SU-DHL-6 (cell line): ENCODE measurements at regions not wholly inside any gene's neighbourhood (a gene's known extent, or its start where the extent isn't known, plus 50 kb on each side); places are given as distances from the start of the nearest gene placed in this dataset.
"Not testable (repeated sequence)": the region's sequence is repeated elsewhere in the genome, so short reads cannot be mapped to it uniquely, and the experiment has no call there.

ENCODE experiments used
- H2AFZ ChIP-seq: fragments of 200-600 bp; sonication (generic); 2 replicates; pipeline ENCODE4 v1.6.1; 2014; ENCODE audit warnings: low read depth, mild to moderate bottlenecking, moderate library complexity, mixed read lengths, antibody characterized with exemption, low read length; ENCODE audit not compliant: severe bottlenecking
- H3F3A ChIP-seq: fragments of 200-600 bp; shearing (Covaris generic); 2 replicates; pipeline ENCODE4 v1.6.0; 2016; ENCODE audit warnings: antibody characterized with exemption, mild to moderate bottlenecking; ENCODE audit not compliant: insufficient read depth
- H3K27ac ChIP-seq: fragments of 200-600 bp; sonication (generic); 2 replicates; pipeline ENCODE4 v1.5.1; 2016; ENCODE audit warnings: low read depth, mild to moderate bottlenecking, low read length, moderate library complexity, mixed read lengths
- H3K27me3 ChIP-seq: fragments of 200-600 bp; sonication (generic), shearing (Covaris generic); 2 replicates; pipeline ENCODE4 v1.6.0; 2014; ENCODE audit warnings: mild to moderate bottlenecking, low read length
- H3K36me3 ChIP-seq: fragments of 200-600 bp; sonication (generic); 2 replicates; pipeline ENCODE4 v1.6.1; 2014; ENCODE audit warnings: mild to moderate bottlenecking, low read length, mixed read lengths
- H3K4me2 ChIP-seq: fragments of 300-600, 200-600 bp; shearing (Covaris generic), sonication (generic); 2 replicates; pipeline ENCODE4 v1.6.0; 2014; ENCODE audit warnings: low read length, low read depth, mild to moderate bottlenecking; ENCODE audit not compliant: poor library complexity, severe bottlenecking
- H3K4me3 ChIP-seq: fragments of 200-600 bp; sonication (generic); 2 replicates; pipeline ENCODE4 v1.5.1; 2014; ENCODE audit warnings: antibody characterized with exemption, low read length, mild to moderate bottlenecking, mixed read lengths; ENCODE audit not compliant: insufficient read depth, poor library complexity, severe bottlenecking
- H3K79me2 ChIP-seq: fragments of 200-600 bp; sonication (generic); 2 replicates; pipeline ENCODE4 v1.6.1; 2014; ENCODE audit warnings: mild to moderate bottlenecking, low read length, moderate library complexity; ENCODE audit not compliant: insufficient read depth
- H3K9ac ChIP-seq: fragments of 200-600 bp; sonication (generic); 2 replicates; pipeline ENCODE4 v1.7.0; 2014; ENCODE audit warnings: mild to moderate bottlenecking, low read length
- H3K9me2 ChIP-seq: fragments of 200-600 bp; sonication (generic); replicated peaks from 2 replicates; pipeline ENCODE4 v1.6.1; 2014; ENCODE audit warnings: low read length; ENCODE audit not compliant: insufficient read depth
- H3K9me3 ChIP-seq: fragments of 200-600 bp; sonication (generic); 2 replicates; pipeline ENCODE4 v1.6.1; 2014; ENCODE audit warnings: low read length, mixed read lengths; ENCODE audit not compliant: insufficient read depth
- H4K20me1 ChIP-seq: fragments of 200-600 bp; sonication (generic); 2 replicates; pipeline ENCODE4 v1.6.1; 2014; ENCODE audit warnings: low read depth, mild to moderate bottlenecking, antibody characterized with exemption, low read length, moderate library complexity, mixed read lengths
- CTCF ChIP-seq: fragments of 200-600 bp; sonication (generic); IDR thresholded peaks from one replicate; pipeline ENCODE4 v1.5.1; 2017; ENCODE audit warnings: antibody characterized with exemption, mild to moderate bottlenecking, low read length, moderate library complexity; ENCODE audit not compliant: insufficient read depth, poor library complexity, severe bottlenecking
- EZH2phosphoT487 ChIP-seq: fragments of 200-600 bp; sonication (generic), shearing (Covaris generic); conservative IDR thresholded peaks from 2 replicates; pipeline ENCODE4 v1.6.1; 2018; ENCODE audit warnings: mild to moderate bottlenecking, antibody characterized with exemption, low read length, moderate library complexity, mixed read lengths

DNA sequence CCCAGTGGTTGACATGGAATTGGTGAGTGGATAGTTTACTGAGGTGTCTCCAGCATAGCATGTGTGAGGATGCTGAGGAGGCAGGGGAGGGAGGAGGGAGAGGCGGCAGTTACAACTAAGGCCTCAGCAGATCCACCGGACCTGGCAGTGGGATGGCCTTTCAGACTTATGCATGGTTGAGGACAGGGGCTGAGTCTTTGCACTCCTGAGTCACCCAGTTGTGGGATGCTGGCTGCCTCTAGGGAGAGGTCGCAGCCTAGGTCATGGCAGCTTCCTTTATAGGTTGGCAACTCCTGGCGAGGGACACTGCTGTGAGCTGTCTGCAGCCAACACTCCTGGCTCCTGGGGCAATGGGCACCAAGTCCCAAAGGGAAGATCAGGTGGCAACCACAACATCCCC lies 380.3 kb downstream of the PREX1 start:
- no peaks in the 10 kb centered on the region for H3K9me2 ChIP-seq
- no peak overlapping the region for H3K27ac ChIP-seq
- H3F3A ChIP-seq: no peaks in the 10 kb centered on the region
- H3K4me3 ChIP-seq: no peak overlapping the region
- H3K4me2 ChIP-seq: no peak overlapping the region
- H3K27me3 ChIP-seq: no peaks in the 10 kb centered on the region
- TF ChIP-seq CTCF (no peak), EZH2phosphoT487 (no peak)
- no peaks in the 10 kb centered on the region for H3K79me2 ChIP-seq
- H3K36me3 ChIP-seq: no peaks in the 10 kb centered on the region
- no peak overlapping the region for H2AFZ ChIP-seq
- no peaks in the 10 kb centered on the region for H4K20me1 ChIP-seq
- no peak overlapping the region for H3K9ac ChIP-seq
- no peaks in the 10 kb centered on the region for H3K9me3 ChIP-seq

DNA sequence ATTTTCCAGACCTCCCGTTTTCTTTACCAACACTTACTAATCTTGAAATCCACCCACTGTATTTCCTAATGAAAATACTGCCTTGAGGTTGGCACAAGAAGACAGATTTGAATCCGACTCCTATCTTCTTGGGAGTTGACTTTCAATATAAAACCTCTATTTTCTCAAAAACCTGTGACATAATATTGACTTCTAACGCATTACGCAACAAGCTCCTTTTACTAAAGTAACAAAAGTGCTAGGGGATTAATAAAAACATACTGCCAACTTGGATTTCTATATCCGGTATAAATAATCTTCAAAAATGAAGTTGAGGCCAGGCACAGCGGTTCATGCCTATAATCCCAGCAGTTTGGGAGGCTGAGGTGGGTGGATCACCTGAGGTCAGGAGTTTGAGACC lies 382.0 kb downstream of the PREX1 start:
- Histone ChIP-seq H3K36me3 (no peaks in the 10 kb centered on the region), H3K9me2 (no peaks in the 10 kb centered on the region), H3K9ac (no peak overlapping the region), H3K4me3 (no peak overlapping the region), H3K9me3 (no peaks in the 10 kb centered on the region), H3K27me3 (no peaks in the 10 kb centered on the region), H3F3A (no peaks in the 10 kb centered on the region), H3K27ac (no peak overlapping the region), H2AFZ (no peak overlapping the region), H4K20me1 (no peaks in the 10 kb centered on the region), H3K79me2 (no peaks in the 10 kb centered on the region), H3K4me2 (no peak overlapping the region)
- TF ChIP-seq EZH2phosphoT487 (no peak), CTCF (no peak)

- Histone ChIP-seq H3K9ac (no peak overlapping the region), H3K9me3 (no peaks in the 10 kb centered on the region), H3K27me3 (no peaks in the 10 kb centered on the region), H4K20me1 (no peaks in the 10 kb centered on the region), H3K4me3 (no peak overlapping the region), H3K4me2 (no peak overlapping the region), H2AFZ (no peak overlapping the region), H3K36me3 (no peaks in the 10 kb centered on the region), H3K79me2 (no peaks in the 10 kb centered on the region), H3K27ac (no peak overlapping the region), H3F3A (no peaks in the 10 kb centered on the region), H3K9me2 (no peaks in the 10 kb centered on the region)
- TF ChIP-seq EZH2phosphoT487 (no peak), CTCF (no peak)
Measured at GRCh38 chr20:48444249-48444648, 383.6 kb downstream of the PREX1 start.

DNA sequence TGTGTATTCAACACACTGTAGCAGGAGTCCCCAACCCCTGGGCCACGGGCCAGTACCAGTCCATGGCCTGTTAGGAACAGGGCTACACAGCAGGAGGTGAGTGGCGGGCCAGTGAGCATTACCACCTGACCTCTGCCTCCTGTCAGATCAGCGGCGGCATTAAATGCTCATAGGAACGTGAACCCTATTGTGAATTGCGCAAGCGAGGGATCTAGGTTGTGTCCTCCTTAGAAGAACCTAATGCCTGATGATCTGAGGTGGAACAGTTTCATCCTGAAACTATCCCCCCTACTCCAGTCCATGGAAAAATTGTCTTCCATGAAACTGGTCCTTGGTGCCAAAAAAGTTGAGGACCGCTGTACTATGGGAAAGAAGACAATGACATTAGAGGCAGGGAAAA lies 386.9 kb downstream of the PREX1 start:
- no peaks in the 10 kb centered on the region for H3K36me3 ChIP-seq
- H3K27me3 ChIP-seq: no peaks in the 10 kb centered on the region
- no peaks in the 10 kb centered on the region for H3K9me2 ChIP-seq
- H3K4me3 ChIP-seq: no peak overlapping the region
- H2AFZ ChIP-seq: no peak overlapping the region
- H3K9me3 ChIP-seq: no peaks in the 10 kb centered on the region
- no peak overlapping the region for H3K4me2 ChIP-seq
- H3K27ac ChIP-seq: no peak overlapping the region
- TF ChIP-seq CTCF: no peak
- no peak for TF ChIP-seq EZH2phosphoT487
- no peaks in the 10 kb centered on the region for H4K20me1 ChIP-seq
- no peak overlapping the region for H3K9ac ChIP-seq
- H3K79me2 ChIP-seq: no peaks in the 10 kb centered on the region
- H3F3A ChIP-seq: no peaks in the 10 kb centered on the region

DNA sequence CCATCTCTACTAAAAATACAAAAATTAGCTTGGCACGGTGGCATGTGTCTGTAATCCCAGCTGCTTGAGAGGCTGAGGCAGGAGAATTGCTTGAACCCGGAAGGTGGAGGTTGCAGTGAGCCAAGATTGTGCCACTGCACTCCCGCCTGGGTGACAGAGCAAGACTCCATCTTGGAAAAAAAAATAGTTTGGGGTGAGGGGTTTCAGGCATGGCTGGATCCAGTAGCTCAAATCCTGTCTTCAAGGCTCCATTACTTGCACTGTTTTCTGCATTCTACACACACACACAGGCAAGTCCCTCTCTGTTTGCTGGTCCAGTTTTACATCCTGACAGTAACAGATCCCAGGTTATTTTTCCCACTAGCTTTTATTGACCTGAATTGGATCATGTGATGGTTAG lies 387.5 kb downstream of the PREX1 start:
- H4K20me1 ChIP-seq, H3F3A ChIP-seq, H3K9me2 ChIP-seq, H2AFZ ChIP-seq, H3K4me2 ChIP-seq, H3K27ac ChIP-seq, H3K4me3 ChIP-seq, H3K36me3 ChIP-seq, H3K9ac ChIP-seq, H3K79me2 ChIP-seq, H3K27me3 ChIP-seq, H3K9me3 ChIP-seq: not testable (repeated sequence)
